Endothelial cell of umbilical vein (primary cell): ENCODE measurements at regions not wholly inside any gene's neighbourhood (a gene's known extent, or its start where the extent isn't known, plus 50 kb on each side); places are given as distances from the start of the nearest gene placed in this dataset.

Experiments used
- BruUV-seq: library from RNA; stranded (reverse); fragments of 400-500 nt; replicated peaks from 2 replicates; lab custom pipeline; 2021; lab: Mats Ljungman, UMichigan
- CTCF ChIA-PET: fragments of 300-600, 350-600 bp; sonication (Branson Sonifier 250); formaldehyde crosslinking; loops from one replicate; lab custom pipeline; 2021; ENCODE audit warnings: antibody characterized with exemption, inconsistent platforms; lab: Charles Lee
- POLR2A ChIA-PET: fragments of 300-600, 350-600 bp; sonication (Branson Sonifier 250); formaldehyde crosslinking; loops from one replicate; lab custom pipeline; 2021; ENCODE audit warnings: antibody characterized with exemption, inconsistent platforms; lab: Charles Lee
- DNase-seq: peaks from one replicate; pipeline ENCODE4 v3.0.0-alpha.2; 2011; ENCODE audit warnings: low read depth, low spot score
- FAIRE-seq: peaks from 2 replicates; lab custom pipeline; 2011; peaks lifted over from hg19 to GRCh38; lab: Jason Lieb, UNC
- H2AFZ ChIP-seq: 2 replicates; pipeline ENCODE4 v1.6.0; 2012; ENCODE audit warnings: low read depth, low read length, control low read depth, inconsistent platforms
- H3K27ac ChIP-seq: 2 replicates; pipeline ENCODE4 v1.5.1; 2011; ENCODE audit warnings: low read depth, mild to moderate bottlenecking, control low read depth, low read length, moderate library complexity; ENCODE audit not compliant: insufficient read depth
- H3K27me3 ChIP-seq, 2 experiments: 2 replicates each; pipeline versions ENCODE4 v1.6.0 to v1.6.1; 2011; ENCODE audit warnings: low read length in 2 of 2, mixed read lengths in 1 of 2; ENCODE audit not compliant: control insufficient read depth in 2 of 2, insufficient read depth in 2 of 2
- H3K36me3 ChIP-seq, 2 experiments: 2 replicates in 1 of 2; 3 replicates in 1 of 2; pipeline ENCODE4 v1.5.1; 2011; ENCODE audit warnings: low read length in 2 of 2, mild to moderate bottlenecking in 1 of 2, moderate library complexity in 1 of 2; ENCODE audit not compliant: control insufficient read depth in 2 of 2, insufficient read depth in 2 of 2; ENCODE audit errors: extremely low read depth in 1 of 2
- H3K4me1 ChIP-seq: 3 replicates; pipeline ENCODE4 v1.5.1; 2011; ENCODE audit warnings: mild to moderate bottlenecking, low read length; ENCODE audit not compliant: control insufficient read depth, insufficient read depth; ENCODE audit errors: extremely low read depth
- H3K4me2 ChIP-seq: 2 replicates; pipeline ENCODE4 v1.6.1; 2011; ENCODE audit warnings: low read length, control low read depth, mixed read lengths; ENCODE audit not compliant: insufficient read depth
- H3K4me3 ChIP-seq, 3 experiments: fragments of 200-600 bp in 1 of 3; sonication (generic), shearing (Covaris generic) in 1 of 3; replicated peaks in 1 of 3; 2 replicates each; pipeline ENCODE4 v1.5.1; 2011 to 2016; ENCODE audit warnings: control low read depth in 3 of 3, low read length in 3 of 3, mild to moderate bottlenecking in 2 of 3, inconsistent platforms in 1 of 3, low read depth in 1 of 3, moderate library complexity in 1 of 3; ENCODE audit not compliant: insufficient read depth in 1 of 3
- H3K79me2 ChIP-seq: 2 replicates; pipeline ENCODE4 v1.6.0; 2012; ENCODE audit warnings: low read length, inconsistent platforms; ENCODE audit not compliant: control insufficient read depth, insufficient read depth
- H3K9ac ChIP-seq: replicated peaks from 2 replicates; pipeline ENCODE3; 2011; ENCODE audit warnings: low read length, control low read depth; ENCODE audit not compliant: insufficient read depth; ENCODE audit errors: extremely low read depth
- H3K9me1 ChIP-seq: replicated peaks from 3 replicates; pipeline ENCODE4 v1.6.0; 2011; ENCODE audit warnings: mild to moderate bottlenecking, low read length; ENCODE audit not compliant: control insufficient read depth, insufficient read depth; ENCODE audit errors: extremely low read depth
- H3K9me3 ChIP-seq: replicated peaks from 2 replicates; pipeline ENCODE4 v1.5.1; 2012; ENCODE audit warnings: low read length, inconsistent platforms; ENCODE audit not compliant: control insufficient read depth, insufficient read depth
- H4K20me1 ChIP-seq: replicated peaks from 2 replicates; pipeline ENCODE3; 2011; ENCODE audit warnings: mild to moderate bottlenecking, low read length; ENCODE audit not compliant: control insufficient read depth, insufficient read depth; ENCODE audit errors: extremely low read depth
- EZH2 ChIP-seq: IDR thresholded peaks from 2 replicates; pipeline ENCODE4 v1.6.1; 2012; ENCODE audit warnings: borderline replicate concordance, low read depth, mild to moderate bottlenecking, moderate library complexity, low read length, inconsistent platforms; ENCODE audit not compliant: severe bottlenecking
- FOS ChIP-seq: IDR thresholded peaks from 2 replicates; pipeline ENCODE4 v1.6.1; 2011; ENCODE audit warnings: mild to moderate bottlenecking, low read length, moderate library complexity, borderline replicate concordance; ENCODE audit not compliant: insufficient read depth
- GATA2 ChIP-seq: IDR thresholded peaks from 2 replicates; pipeline ENCODE4 v1.7.0; 2011; ENCODE audit warnings: low read depth, mild to moderate bottlenecking, moderate library complexity, mixed read lengths, low read length; ENCODE audit not compliant: insufficient read length, insufficient read depth
- JUN ChIP-seq: IDR thresholded peaks from 2 replicates; pipeline ENCODE4 v1.6.1; 2011; ENCODE audit warnings: borderline replicate concordance, low read depth; ENCODE audit not compliant: insufficient read length, insufficient read depth
- MAX ChIP-seq: IDR thresholded peaks from 2 replicates; pipeline ENCODE4 v1.6.1; 2011; ENCODE audit not compliant: insufficient read depth, insufficient read length
- MYC ChIP-seq: IDR thresholded peaks from one replicate; pipeline ENCODE4 v1.6.1; 2011; ENCODE audit warnings: mild to moderate bottlenecking, low read depth, low read length
- POLR2A ChIP-seq: IDR thresholded peaks from 2 replicates; pipeline ENCODE4 v1.6.1; 2012; ENCODE audit warnings: low read depth, mild to moderate bottlenecking, control low read depth, low read length
- POLR2AphosphoS5 ChIP-seq: IDR thresholded peaks from 2 replicates; pipeline ENCODE4 v1.6.1; 2012; ENCODE audit warnings: low read depth, mild to moderate bottlenecking, control low read depth, low read length, moderate library complexity; ENCODE audit not compliant: insufficient read depth
- dilution Hi-C: fragments of 300-500 bp; cut with MboI; formaldehyde crosslinking; loops from one replicate; pipeline ENCODE4 v1.15.0; 2019; ENCODE audit warnings: low sequenced_read_pairs; ENCODE audit not compliant: extremely low pct_ligation_motif_present
- intact Hi-C: fragments of 100-400 bp; cut with micrococcal nuclease; formaldehyde crosslinking; loops from one replicate; pipeline ENCODE4 v1.10.0; 2022
- TF ChIP-seq, protein P1 (sequence below), 2 donors: IDR thresholded peaks; 1 replicate in 1 of 2; 2 replicates in 1 of 2; pipeline ENCODE4 v1.5.1; 2011; ENCODE audit warnings: low read length in 2 of 2, mild to moderate bottlenecking in 2 of 2, moderate library complexity in 2 of 2, control low read depth in 1 of 2, inconsistent platforms in 1 of 2, low read depth in 1 of 2; ENCODE audit not compliant: insufficient read depth in 1 of 2; ENCODE audit errors: extremely low read depth in 1 of 2

DNA sequence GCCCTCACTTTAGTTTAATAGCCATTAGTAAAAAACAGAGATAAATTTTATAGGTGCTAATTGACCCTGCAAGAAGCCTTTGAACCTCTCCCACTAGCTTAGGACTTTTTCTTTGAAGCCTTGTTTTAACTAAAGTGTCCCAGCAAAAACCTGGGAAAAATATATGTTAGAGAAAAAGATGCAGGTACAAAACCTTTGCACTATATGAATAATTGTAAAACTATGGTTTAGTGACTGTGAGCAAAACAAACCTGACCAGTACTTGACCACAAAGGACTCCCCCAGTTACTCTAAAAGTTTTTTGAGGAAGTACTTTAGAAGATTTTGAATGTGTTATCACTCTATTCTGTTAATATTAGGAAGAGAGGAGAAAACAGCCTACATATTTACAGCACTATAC, 123.3 kb upstream of the TP63 start:
- intact Hi-C loops (no loop called here), dilution Hi-C loops (no loop called here)
- Histone ChIP-seq H3K4me2 (no peak overlapping the region), H3K4me1 (no peaks in the 10 kb centered on the region), H3K4me3 (no peak overlapping the region), H4K20me1 (no peaks in the 10 kb centered on the region), H2AFZ (no peak overlapping the region), H3K79me2 (no peaks in the 10 kb centered on the region), H3K27ac (no peak overlapping the region), H3K9me1 (no peaks in the 10 kb centered on the region), H3K27me3 (no peaks in the 10 kb centered on the region), H3K9me3 (peaks cover 5% of the 10 kb centered on the region), H3K9ac (no peak overlapping the region), H3K36me3 (no peaks in the 10 kb centered on the region)
- TF ChIP-seq, protein P1, sequence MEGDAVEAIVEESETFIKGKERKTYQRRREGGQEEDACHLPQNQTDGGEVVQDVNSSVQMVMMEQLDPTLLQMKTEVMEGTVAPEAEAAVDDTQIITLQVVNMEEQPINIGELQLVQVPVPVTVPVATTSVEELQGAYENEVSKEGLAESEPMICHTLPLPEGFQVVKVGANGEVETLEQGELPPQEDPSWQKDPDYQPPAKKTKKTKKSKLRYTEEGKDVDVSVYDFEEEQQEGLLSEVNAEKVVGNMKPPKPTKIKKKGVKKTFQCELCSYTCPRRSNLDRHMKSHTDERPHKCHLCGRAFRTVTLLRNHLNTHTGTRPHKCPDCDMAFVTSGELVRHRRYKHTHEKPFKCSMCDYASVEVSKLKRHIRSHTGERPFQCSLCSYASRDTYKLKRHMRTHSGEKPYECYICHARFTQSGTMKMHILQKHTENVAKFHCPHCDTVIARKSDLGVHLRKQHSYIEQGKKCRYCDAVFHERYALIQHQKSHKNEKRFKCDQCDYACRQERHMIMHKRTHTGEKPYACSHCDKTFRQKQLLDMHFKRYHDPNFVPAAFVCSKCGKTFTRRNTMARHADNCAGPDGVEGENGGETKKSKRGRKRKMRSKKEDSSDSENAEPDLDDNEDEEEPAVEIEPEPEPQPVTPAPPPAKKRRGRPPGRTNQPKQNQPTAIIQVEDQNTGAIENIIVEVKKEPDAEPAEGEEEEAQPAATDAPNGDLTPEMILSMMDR (IDR thresholded peaks at IDR 0.05; ENCODE audit: extremely low read depth in 1 of 2, insufficient read depth in 1 of 2, low read depth in 1 of 2, low read length in 2 of 2): no peak
- TF ChIP-seq EZH2: no peak
- FAIRE-seq: no peak
- POLR2A ChIA-PET: no interaction called here
- CTCF ChIA-PET: no interaction called here
- no peak for DNase-seq
- BruUV-seq: no TSS peak

DNA sequence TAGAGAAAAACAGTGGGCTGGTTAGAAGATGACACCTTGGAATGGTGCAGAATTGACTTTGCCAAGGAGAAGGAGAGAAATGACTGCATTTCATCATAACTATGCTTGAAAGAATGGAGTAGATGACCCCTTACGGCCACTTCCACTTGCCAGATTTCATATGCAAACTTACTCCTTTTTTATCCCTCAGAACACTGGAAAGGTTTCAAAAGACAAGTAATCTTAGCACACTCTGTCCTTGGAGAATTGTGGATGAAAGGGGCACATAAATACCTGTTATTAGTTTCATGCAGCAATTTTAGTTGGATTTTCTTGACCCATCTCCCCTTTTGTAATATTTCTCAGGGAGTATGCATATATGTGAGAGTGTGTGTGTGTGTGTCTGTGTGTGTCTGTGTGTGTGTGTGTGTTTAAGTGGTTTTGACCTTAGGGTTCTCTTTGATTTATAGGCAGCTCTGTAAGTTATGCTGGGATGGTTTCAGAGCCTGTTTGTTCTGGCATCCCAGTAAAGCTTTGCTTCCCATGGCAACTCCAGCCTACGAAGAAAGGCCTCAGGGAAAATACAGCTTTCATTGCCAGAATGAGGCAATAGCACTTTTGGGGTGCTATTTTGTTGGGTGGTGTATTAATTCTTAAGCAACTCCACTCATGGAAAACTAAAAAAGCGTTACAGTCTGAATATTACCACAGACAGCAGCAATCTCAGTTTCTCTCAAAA, 122.2 kb upstream of the TP63 start:
- CTCF ChIA-PET: no interaction called here
- dilution Hi-C loops: no loop called here

More for the DNA sequence above, 122.2 kb upstream of the TP63 start:
- Histone ChIP-seq H4K20me1 (no peaks in the 10 kb centered on the region), H3K36me3 (no peaks in the 10 kb centered on the region), H3K4me1 (no peaks in the 10 kb centered on the region), H3K9ac (no peak overlapping the region), H3K79me2 (no peaks in the 10 kb centered on the region), H3K4me3 (no peak overlapping the region), H3K4me2 (no peak overlapping the region), H3K27me3 (no peaks in the 10 kb centered on the region), H3K9me1 (no peaks in the 10 kb centered on the region), H2AFZ (no peak overlapping the region), H3K9me3 (peaks cover 5% of the 10 kb centered on the region), H3K27ac (no peak overlapping the region)
- intact Hi-C loops: no loop called here
- FAIRE-seq (no peak), DNase-seq (no peak)
- POLR2A ChIA-PET: no interaction called here
- no TSS peak for BruUV-seq
- TF ChIP-seq, protein P1 (IDR thresholded peaks at IDR 0.05; ENCODE audit: extremely low read depth in 1 of 2, insufficient read depth in 1 of 2, low read depth in 1 of 2, low read length in 2 of 2): no peak
- TF ChIP-seq MYC: no peak
- no peak for TF ChIP-seq MAX
- TF ChIP-seq FOS: no peak
- TF ChIP-seq EZH2: no peak
- TF ChIP-seq POLR2AphosphoS5: no peak
- TF ChIP-seq JUN: no peak
- no peak for TF ChIP-seq GATA2
- TF ChIP-seq POLR2A: no peak
